ENCODE measurements at regions not wholly inside any gene's neighbourhood (a gene's known extent, or its start where the extent isn't known, plus 50 kb on each side); places are given as distances from the start of the nearest gene placed in this dataset.
A peak's percentile ranks its signal among the peaks of the same experiment; 100 is the strongest.

- Histone ChIP-seq H3K4me3 (no peak overlapping the region), H3K36me3 (no peaks in the 10 kb centered on the region), H3K9me3 (no peaks in the 10 kb centered on the region), H3K27ac (no peak overlapping the region), H3K27me3 (no peaks in the 10 kb centered on the region), H3K4me1 (peaks cover 0 to 9% (median 0%) of the 10 kb centered on the region in 3 donors)
- FAIRE-seq = no peak
- WGBS, 2 donors = 35 to 44% methylated on average over 5 of the region's 5 CpGs
- intact Hi-C loops (cut with DNase I) = no loop called here
- no peak for TF ChIP-seq CTCF (IDR thresholded peaks at IDR 0.05)
- ATAC-seq = peak in 1 of 4 donors; percentile 13
- DNase-seq = no peak
Measured at GRCh38 chr22:22348127-22348814, 103.7 kb downstream of the VPREB1 start.

DNA sequence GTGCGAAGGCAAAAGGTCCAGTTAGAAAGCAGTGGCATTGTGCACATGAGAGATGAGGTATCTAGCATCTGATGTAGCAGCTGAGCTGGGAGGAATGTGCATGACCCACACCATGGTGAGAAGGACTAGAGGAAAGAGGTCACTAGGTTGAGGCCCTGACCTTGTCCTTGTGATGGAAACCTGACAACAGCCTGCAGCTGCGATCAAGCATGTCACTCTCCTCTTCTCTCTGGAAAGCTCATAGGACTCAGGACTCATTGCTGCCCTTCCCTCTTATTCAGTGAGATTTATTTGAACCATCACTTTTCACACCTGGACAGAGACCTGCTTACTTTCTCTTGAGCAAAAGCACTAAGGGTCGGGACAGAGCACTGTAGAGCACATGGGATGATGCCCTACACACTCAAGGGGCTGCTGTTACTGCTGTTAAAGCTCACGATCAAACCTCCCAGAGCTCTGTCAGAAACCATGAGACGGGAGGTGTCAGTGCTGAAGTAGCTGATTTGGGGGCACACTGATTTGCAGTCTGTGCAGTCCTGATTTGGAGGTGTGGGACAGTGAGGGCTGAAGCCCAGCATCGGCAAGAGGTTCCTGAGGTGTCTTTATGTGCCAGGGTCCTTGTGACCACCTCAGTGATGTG, 104.3 kb downstream of the VPREB1 start:
- no peak for FAIRE-seq
- peaks cover 0 to 7% (median 0%) of the 10 kb centered on the region in 3 donors for H3K4me1 ChIP-seq
- H3K4me3 ChIP-seq = no peak overlapping the region
- intact Hi-C loops (cut with DNase I) = no loop called here
- no peaks in the 10 kb centered on the region for H3K36me3 ChIP-seq
- no peak for DNase-seq
- H3K27me3 ChIP-seq = no peaks in the 10 kb centered on the region
- H3K9me3 ChIP-seq = no peaks in the 10 kb centered on the region
- no peak for TF ChIP-seq CTCF (IDR thresholded peaks at IDR 0.05)
- H3K27ac ChIP-seq = no peak overlapping the region
- 61 to 71% methylated on average over 6 of the region's 6 CpGs for WGBS, 2 donors
- ATAC-seq = no peak

GRCh38 chr22:22349455-22349836, 104.9 kb downstream of the VPREB1 start:
- no peaks in the 10 kb centered on the region for H3K9me3 ChIP-seq
- no peak for TF ChIP-seq CTCF (IDR thresholded peaks at IDR 0.05)
- H3K27ac ChIP-seq = no peak overlapping the region
- H3K27me3 ChIP-seq = no peaks in the 10 kb centered on the region
- no peaks in the 10 kb centered on the region for H3K36me3 ChIP-seq
- WGBS, 2 donors = 45 to 61% methylated on average over 3 of the region's 3 CpGs
- peaks cover 0 to 2% (median 0%) of the 10 kb centered on the region in 3 donors for H3K4me1 ChIP-seq
- intact Hi-C loops (cut with DNase I) = no loop called here
- ATAC-seq = no peak
- FAIRE-seq = no peak
- H3K4me3 ChIP-seq = no peak overlapping the region
- no peak for DNase-seq

DNA sequence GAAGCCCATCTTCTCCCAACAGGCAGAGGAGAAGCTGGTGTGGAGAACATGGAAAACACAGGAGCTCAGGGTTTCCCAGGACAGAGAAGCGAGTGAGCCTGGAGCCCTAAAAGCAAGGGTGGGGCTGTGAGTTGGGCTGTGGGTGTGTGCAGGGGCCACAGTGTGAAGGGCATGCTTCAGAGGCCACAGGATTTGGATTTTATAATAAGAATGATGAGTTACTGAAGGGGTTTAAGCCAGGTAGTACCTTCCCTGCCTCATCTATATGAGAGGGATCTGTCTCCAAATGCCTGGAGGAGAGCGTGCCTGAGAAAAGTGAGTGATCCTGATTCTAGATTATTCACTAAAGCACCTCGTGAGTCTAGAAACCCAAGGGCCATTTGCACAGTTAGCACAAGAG, 106.8 kb downstream of the VPREB1 start:
- Histone ChIP-seq H3K27ac (no peak overlapping the region), H3K27me3 (no peaks in the 10 kb centered on the region), H3K4me3 (no peak overlapping the region), H3K9me3 (no peaks in the 10 kb centered on the region), H3K36me3 (no peaks in the 10 kb centered on the region), H3K4me1 (no peaks in the 10 kb centered on the region)
- intact Hi-C loops (cut with DNase I) = no loop called here
- WGBS, 2 donors = 68 to 73% methylated on average over 3 of the region's 3 CpGs
- no peak for TF ChIP-seq CTCF (IDR thresholded peaks at IDR 0.05)
- ATAC-seq (no peak), DNase-seq (no peak), FAIRE-seq (no peak)

DNA sequence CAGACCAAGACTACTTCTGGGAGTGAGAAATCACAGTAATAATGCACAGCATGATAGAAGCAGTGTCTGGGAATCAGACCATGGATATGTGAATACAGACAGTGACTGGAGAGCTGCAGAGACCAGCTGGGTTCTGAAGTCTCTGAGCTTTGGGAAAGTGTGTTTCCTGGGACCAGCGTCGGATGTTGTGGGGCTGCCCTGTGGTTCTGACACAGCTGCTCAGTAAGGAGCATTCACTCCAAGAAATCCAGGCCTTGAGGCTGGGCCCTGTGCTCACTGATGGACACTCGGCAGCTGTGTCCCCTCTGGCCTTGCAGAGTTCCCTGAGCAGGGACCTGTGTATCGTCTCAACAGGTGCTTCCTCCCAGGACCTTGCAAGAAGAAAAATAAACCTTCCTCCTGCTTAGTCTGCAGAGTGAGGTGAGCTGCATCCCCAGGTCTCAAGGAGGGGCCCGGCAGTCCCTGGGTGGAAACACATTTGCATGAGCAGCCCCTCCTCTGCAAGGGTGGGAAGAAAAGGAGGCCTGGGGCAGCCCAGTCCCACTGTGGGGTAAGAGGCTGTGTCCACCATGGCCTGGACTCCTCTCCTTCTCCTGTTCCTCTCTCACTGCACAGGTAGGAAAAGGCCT, 107.9 kb downstream of the VPREB1 start:
- no peaks in the 10 kb centered on the region for H3K4me1 ChIP-seq
- ATAC-seq (peak in 2 of 4 donors; percentile 25 to 39), FAIRE-seq (no peak), DNase-seq (no peak)
- H3K36me3 ChIP-seq = no peaks in the 10 kb centered on the region
- H3K4me3 ChIP-seq = no peak overlapping the region
- no peak for TF ChIP-seq CTCF (IDR thresholded peaks at IDR 0.05)
- WGBS, 2 donors = 20 to 60% methylated on average over 5 of the region's 5 CpGs
- no peaks in the 10 kb centered on the region for H3K9me3 ChIP-seq
- intact Hi-C loops (cut with DNase I) = no loop called here
- no peaks in the 10 kb centered on the region for H3K27me3 ChIP-seq
- H3K27ac ChIP-seq = no peak overlapping the region
